Fibroblast of peridontal ligament (primary cell): ENCODE measurements at regions not wholly inside any gene's neighbourhood (a gene's known extent, or its start where the extent isn't known, plus 50 kb on each side); places are given as distances from the start of the nearest gene placed in this dataset.
"Not testable (repeated sequence)": the region's sequence is repeated elsewhere in the genome, so short reads cannot be mapped to it uniquely, and the experiment has no call there.

Experiments used
- DNase-seq: peaks from one replicate; pipeline ENCODE4 v3.0.0-alpha.2; 2010; ENCODE audit errors: extremely low read depth

GRCh38 chr2:78145395-78145996 is 623.3 kb upstream of the LRRTM4 start:
- no peak for DNase-seq

GRCh38 chr2:78145997-78146722 is 624.0 kb upstream of the LRRTM4 start:
- DNase-seq, result no peak

GRCh38 chr2:78147466-78147865 is 625.3 kb upstream of the LRRTM4 start:
- no peak for DNase-seq

GRCh38 chr2:78154586-78154985 is 632.4 kb upstream of the LRRTM4 start:
- no peak for DNase-seq

- DNase-seq, result no peak
Measured at GRCh38 chr2:78162202-78162601, 640.0 kb upstream of the LRRTM4 start.

GRCh38 chr2:78172157-78172556 is 650.0 kb upstream of the LRRTM4 start:
- DNase-seq, result not testable (repeated sequence)

GRCh38 chr2:78175645-78176044 is 653.5 kb upstream of the LRRTM4 start:
- no peak for DNase-seq

- DNase-seq, result no peak
Measured at GRCh38 chr2:78201064-78201575, 678.9 kb upstream of the LRRTM4 start.

GRCh38 chr2:78202366-78202765 is 680.2 kb upstream of the LRRTM4 start:
- no peak for DNase-seq

- no peak for DNase-seq
Measured at GRCh38 chr2:78202986-78203670, 681.0 kb upstream of the LRRTM4 start.

GRCh38 chr2:78218066-78218465 is 695.9 kb upstream of the LRRTM4 start:
- DNase-seq, result no peak

- DNase-seq, result no peak
Measured at GRCh38 chr2:78237704-78238103, 715.5 kb upstream of the LRRTM4 start.

- DNase-seq, result no peak
Measured at GRCh38 chr2:78245394-78246135, 723.4 kb upstream of the LRRTM4 start.

- DNase-seq, result no peak
Measured at GRCh38 chr2:78251708-78252107, 729.5 kb upstream of the LRRTM4 start.

GRCh38 chr2:78260861-78261260 is 738.7 kb upstream of the LRRTM4 start:
- no peak for DNase-seq

- no peak for DNase-seq
Measured at GRCh38 chr2:78261454-78261853, 739.3 kb upstream of the LRRTM4 start.

- DNase-seq, result not testable (repeated sequence)
Measured at GRCh38 chr2:78262089-78262488, 739.9 kb upstream of the LRRTM4 start.

- DNase-seq, result no peak
Measured at GRCh38 chr2:78262713-78263375, 740.7 kb upstream of the LRRTM4 start.

- DNase-seq, result no peak
Measured at GRCh38 chr2:78263571-78263970, 741.4 kb upstream of the LRRTM4 start.

- DNase-seq, result no peak
Measured at GRCh38 chr2:78264130-78264529, 742.0 kb upstream of the LRRTM4 start.

GRCh38 chr2:78281164-78281563 is 744.3 kb upstream of the REG3G start:
- DNase-seq, result no peak
